NT2/D1 (cell line): ENCODE measurements at regions not wholly inside any gene's neighbourhood (a gene's known extent, or its start where the extent isn't known, plus 50 kb on each side); places are given as distances from the start of the nearest gene placed in this dataset.

Source experiments
- YY1 ChIP-seq: IDR thresholded peaks from 2 replicates; pipeline ENCODE4 v1.6.1; 2011; ENCODE audit not compliant: insufficient read length, insufficient read depth
- ZNF274 ChIP-seq: IDR thresholded peaks from 2 replicates; pipeline ENCODE4 v1.6.1; 2011; ENCODE audit warnings: mild to moderate bottlenecking, low read depth, low read length

DNA sequence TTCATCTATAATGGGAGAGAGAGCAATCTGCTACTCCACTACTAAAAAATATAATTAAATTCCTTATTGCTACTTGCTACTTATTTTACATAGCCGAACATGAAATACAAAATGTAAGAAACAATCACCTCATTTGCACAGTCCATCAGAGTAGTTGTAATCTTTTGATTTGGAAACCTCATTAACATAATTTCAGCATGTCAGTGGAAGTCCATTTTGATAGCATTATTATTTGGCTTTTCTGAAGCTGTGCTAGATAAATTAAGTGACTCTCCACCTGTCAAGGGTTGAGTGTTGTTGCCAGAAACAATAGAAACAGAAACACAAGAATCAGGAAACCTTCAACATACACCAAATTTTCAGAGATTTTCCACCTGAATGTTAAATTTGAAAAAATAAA, 250.0 kb downstream of the RFPL4B start:
- TF ChIP-seq ZNF274 (no peak), YY1 (no peak)
